ENCODE measurements at regions not wholly inside any gene's neighbourhood (a gene's known extent, or its start where the extent isn't known, plus 50 kb on each side); places are given as distances from the start of the nearest gene placed in this dataset.

DNA sequence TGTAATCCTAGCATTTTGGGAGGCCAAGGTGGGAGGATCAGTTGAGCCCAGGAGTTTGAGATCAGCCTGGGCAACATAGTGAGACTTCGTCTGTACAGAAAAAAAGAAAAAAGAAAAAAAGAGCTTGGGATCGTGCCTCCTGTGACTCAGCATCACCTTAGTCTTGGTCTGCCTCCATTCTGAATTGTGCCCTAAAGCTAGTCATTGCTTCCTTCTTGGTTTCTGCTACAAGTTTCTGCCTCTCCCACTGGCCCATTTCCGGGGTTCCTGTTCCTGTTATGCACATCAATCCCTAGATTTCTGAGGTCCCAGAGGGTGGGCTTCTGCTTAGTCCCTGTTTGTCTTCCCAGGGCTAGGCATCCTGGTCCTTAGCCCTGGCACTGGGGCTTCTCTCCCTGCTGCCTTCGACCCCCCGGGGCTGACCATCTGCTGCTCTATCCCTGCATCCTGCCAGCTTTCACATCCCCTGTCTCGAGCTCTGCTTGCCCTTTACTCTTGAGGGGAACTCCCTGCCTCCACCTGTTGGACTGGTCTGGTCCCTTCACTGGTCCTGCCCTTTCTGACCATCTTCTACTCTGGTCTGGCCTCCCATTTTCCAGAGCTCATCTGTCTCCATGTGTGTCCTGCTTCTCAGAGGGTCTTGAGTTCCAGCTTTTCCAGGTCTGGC is 77.5 kb upstream of the ESR1 start:
- no peak for TF ChIP-seq POLR2A (IDR thresholded peaks at IDR 0.05)
- TF ChIP-seq, protein P1, sequence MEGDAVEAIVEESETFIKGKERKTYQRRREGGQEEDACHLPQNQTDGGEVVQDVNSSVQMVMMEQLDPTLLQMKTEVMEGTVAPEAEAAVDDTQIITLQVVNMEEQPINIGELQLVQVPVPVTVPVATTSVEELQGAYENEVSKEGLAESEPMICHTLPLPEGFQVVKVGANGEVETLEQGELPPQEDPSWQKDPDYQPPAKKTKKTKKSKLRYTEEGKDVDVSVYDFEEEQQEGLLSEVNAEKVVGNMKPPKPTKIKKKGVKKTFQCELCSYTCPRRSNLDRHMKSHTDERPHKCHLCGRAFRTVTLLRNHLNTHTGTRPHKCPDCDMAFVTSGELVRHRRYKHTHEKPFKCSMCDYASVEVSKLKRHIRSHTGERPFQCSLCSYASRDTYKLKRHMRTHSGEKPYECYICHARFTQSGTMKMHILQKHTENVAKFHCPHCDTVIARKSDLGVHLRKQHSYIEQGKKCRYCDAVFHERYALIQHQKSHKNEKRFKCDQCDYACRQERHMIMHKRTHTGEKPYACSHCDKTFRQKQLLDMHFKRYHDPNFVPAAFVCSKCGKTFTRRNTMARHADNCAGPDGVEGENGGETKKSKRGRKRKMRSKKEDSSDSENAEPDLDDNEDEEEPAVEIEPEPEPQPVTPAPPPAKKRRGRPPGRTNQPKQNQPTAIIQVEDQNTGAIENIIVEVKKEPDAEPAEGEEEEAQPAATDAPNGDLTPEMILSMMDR (IDR thresholded peaks at IDR 0.05) = no peak
- TF ChIP-seq EP300 (IDR thresholded peaks at IDR 0.05) = no peak
- no peak for TF ChIP-seq POLR2AphosphoS5 (IDR thresholded peaks at IDR 0.05)

Measured in stomach (tissue), 4 donors.